ENCODE measurements at regions not wholly inside any gene's neighbourhood (a gene's known extent, or its start where the extent isn't known, plus 50 kb on each side); places are given as distances from the start of the nearest gene placed in this dataset.
"Not testable (repeated sequence)": the region's sequence is repeated elsewhere in the genome, so short reads cannot be mapped to it uniquely, and the experiment has no call there.

DNA sequence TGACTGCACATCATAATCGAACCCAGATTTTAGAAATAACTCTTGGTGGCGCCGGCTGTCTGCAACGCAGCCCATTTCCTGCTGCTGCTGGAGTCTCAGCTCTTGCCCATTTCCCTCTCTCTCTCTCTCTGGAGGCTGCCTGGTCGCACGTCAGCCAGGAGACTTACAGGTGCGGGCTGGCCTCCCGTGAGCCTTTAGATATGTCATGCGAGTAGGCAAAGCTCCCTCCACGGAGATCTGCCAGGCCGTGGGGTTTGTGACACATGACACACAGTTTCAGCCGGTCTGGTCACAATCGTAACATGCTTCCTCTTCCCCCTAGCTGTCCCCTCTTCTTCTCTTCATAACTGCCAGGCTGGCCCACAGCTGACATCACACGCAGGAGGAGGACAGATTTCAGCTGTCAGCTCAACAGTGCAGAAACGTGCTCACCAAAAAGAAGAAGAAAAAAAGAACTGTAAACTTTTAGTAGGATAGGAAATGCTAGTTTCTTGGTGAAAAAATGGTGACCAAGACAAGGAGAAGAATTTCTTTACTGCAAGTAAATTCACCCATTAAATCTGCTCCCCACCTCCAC lies 489.3 kb downstream of the ZNF516 start:
- intact Hi-C loops (cut with micrococcal nuclease; ENCODE audit: unreplicated experiment): no loop called here
- Histone ChIP-seq H3K4me1 (ENCODE audit: insufficient read depth, low read length, poor library complexity, severe bottlenecking) (no peaks in the 10 kb centered on the region), H3K9me3 (ENCODE audit: low read length) (no peaks in the 10 kb centered on the region), H3K27ac (ENCODE audit: low read depth, low read length, poor library complexity, severe bottlenecking) (no peak overlapping the region), H4K20me1 (ENCODE audit: insufficient read depth, low read length) (no peaks in the 10 kb centered on the region), H3K4me2 (ENCODE audit: low read length) (no peak overlapping the region), H3K4me3 (ENCODE audit: low read depth, low read length, poor library complexity, severe bottlenecking) (no peak overlapping the region), H3K9me2 (ENCODE audit: insufficient read depth, low read length) (no peaks in the 10 kb centered on the region), H3K79me2 (ENCODE audit: insufficient read depth, low read depth, low read length) (no peaks in the 10 kb centered on the region), H3K36me3 (ENCODE audit: insufficient read depth, low read length) (no peaks in the 10 kb centered on the region), H2AFZ (ENCODE audit: low read length) (no peak overlapping the region)
- no peak for TF ChIP-seq EZH2phosphoT487 (IDR thresholded peaks at IDR 0.05; ENCODE audit: borderline replicate concordance, low read depth, low read length)
- TF ChIP-seq, protein P1, sequence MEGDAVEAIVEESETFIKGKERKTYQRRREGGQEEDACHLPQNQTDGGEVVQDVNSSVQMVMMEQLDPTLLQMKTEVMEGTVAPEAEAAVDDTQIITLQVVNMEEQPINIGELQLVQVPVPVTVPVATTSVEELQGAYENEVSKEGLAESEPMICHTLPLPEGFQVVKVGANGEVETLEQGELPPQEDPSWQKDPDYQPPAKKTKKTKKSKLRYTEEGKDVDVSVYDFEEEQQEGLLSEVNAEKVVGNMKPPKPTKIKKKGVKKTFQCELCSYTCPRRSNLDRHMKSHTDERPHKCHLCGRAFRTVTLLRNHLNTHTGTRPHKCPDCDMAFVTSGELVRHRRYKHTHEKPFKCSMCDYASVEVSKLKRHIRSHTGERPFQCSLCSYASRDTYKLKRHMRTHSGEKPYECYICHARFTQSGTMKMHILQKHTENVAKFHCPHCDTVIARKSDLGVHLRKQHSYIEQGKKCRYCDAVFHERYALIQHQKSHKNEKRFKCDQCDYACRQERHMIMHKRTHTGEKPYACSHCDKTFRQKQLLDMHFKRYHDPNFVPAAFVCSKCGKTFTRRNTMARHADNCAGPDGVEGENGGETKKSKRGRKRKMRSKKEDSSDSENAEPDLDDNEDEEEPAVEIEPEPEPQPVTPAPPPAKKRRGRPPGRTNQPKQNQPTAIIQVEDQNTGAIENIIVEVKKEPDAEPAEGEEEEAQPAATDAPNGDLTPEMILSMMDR (conservative IDR thresholded peaks at IDR 0.05; ENCODE audit: low read length): no peak
- BruUV-seq (replicated peaks): no TSS peak
- ChIA-PET CTCF (ENCODE audit: unreplicated experiment) (no interaction called here), POLR2A (no interaction called here)
- DNase-seq (ENCODE audit: low spot score): no peak

DNA sequence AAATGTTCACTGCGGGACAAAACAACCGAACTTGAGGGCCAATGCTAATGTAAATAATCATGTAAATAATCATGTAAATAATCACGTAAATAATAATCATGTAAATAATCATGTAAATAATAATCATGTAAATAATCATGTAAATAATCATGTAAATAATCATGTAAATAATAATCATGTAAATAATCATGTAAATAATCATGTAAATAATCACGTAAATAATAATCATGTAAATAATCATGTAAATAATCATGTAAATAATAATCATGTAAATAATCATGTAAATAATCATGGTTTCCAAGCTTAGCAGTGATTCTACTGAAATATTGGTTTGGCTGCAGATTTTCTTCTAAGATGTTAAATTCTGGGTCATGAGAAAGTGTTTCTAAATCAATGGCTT lies 507.1 kb downstream of the ZNF516 start:
- H3K79me2 ChIP-seq (ENCODE audit: insufficient read depth, low read depth, low read length); H3K9me3 ChIP-seq (ENCODE audit: low read length); BruUV-seq (replicated peaks); DNase-seq (ENCODE audit: low spot score); H3K36me3 ChIP-seq (ENCODE audit: insufficient read depth, low read length); POLR2A ChIA-PET; CTCF ChIA-PET (ENCODE audit: unreplicated experiment); H3K4me2 ChIP-seq (ENCODE audit: low read length); H3K9me2 ChIP-seq (ENCODE audit: insufficient read depth, low read length); H3K4me3 ChIP-seq (ENCODE audit: low read depth, low read length, poor library complexity, severe bottlenecking); H3K27ac ChIP-seq (ENCODE audit: low read depth, low read length, poor library complexity, severe bottlenecking); H2AFZ ChIP-seq (ENCODE audit: low read length); H4K20me1 ChIP-seq (ENCODE audit: insufficient read depth, low read length); intact Hi-C loops (cut with micrococcal nuclease; ENCODE audit: unreplicated experiment); H3K4me1 ChIP-seq (ENCODE audit: insufficient read depth, low read length, poor library complexity, severe bottlenecking): not testable (repeated sequence)

DNA sequence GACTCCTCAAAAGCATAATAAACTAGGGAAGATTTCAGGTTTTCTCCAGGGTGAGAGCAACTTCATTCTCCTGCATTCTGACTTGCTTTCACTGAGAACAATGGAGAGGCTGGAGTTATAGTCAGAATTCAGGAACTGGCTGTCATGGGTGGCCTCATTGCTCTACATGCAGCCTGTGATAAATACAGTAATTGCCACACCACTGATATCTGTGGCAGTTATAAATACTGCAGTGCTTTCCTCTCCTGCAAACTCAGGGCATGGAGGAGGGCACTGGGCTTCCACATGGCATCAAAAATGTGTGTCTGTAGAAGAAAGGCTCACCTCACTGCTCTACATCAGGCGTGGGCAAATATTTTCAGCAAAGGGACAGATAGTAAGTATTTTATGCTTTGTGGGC lies 510.2 kb downstream of the ZNF516 start:
- Histone ChIP-seq H3K4me3 (ENCODE audit: low read depth, low read length, poor library complexity, severe bottlenecking) (no peak overlapping the region), H4K20me1 (ENCODE audit: insufficient read depth, low read length) (no peaks in the 10 kb centered on the region), H3K4me2 (ENCODE audit: low read length) (no peak overlapping the region), H3K36me3 (ENCODE audit: insufficient read depth, low read length) (no peaks in the 10 kb centered on the region), H3K9me2 (ENCODE audit: insufficient read depth, low read length) (no peaks in the 10 kb centered on the region), H3K4me1 (ENCODE audit: insufficient read depth, low read length, poor library complexity, severe bottlenecking) (no peaks in the 10 kb centered on the region), H2AFZ (ENCODE audit: low read length) (no peak overlapping the region), H3K27ac (ENCODE audit: low read depth, low read length, poor library complexity, severe bottlenecking) (no peak overlapping the region), H3K9me3 (ENCODE audit: low read length) (no peaks in the 10 kb centered on the region), H3K79me2 (ENCODE audit: insufficient read depth, low read depth, low read length) (no peaks in the 10 kb centered on the region)
- ChIA-PET CTCF (ENCODE audit: unreplicated experiment) (no interaction called here), POLR2A (interaction anchor here (0.7 kb wide), 1 partner anchor 487 kb away, joined by 3 read pairs; no protein-coding TSS in a partner anchor)
- TF ChIP-seq, protein P1 (conservative IDR thresholded peaks at IDR 0.05; ENCODE audit: low read length): no peak
- TF ChIP-seq EZH2phosphoT487 (IDR thresholded peaks at IDR 0.05; ENCODE audit: borderline replicate concordance, low read depth, low read length): no peak
- BruUV-seq (replicated peaks): no TSS peak
- intact Hi-C loops (cut with micrococcal nuclease; ENCODE audit: unreplicated experiment): no loop called here
- DNase-seq (ENCODE audit: low spot score): no peak
